ENCODE measurements at regions not wholly inside any gene's neighbourhood (a gene's known extent, or its start where the extent isn't known, plus 50 kb on each side); places are given as distances from the start of the nearest gene placed in this dataset.
"Not testable (repeated sequence)": the region's sequence is repeated elsewhere in the genome, so short reads cannot be mapped to it uniquely, and the experiment has no call there.

DNA sequence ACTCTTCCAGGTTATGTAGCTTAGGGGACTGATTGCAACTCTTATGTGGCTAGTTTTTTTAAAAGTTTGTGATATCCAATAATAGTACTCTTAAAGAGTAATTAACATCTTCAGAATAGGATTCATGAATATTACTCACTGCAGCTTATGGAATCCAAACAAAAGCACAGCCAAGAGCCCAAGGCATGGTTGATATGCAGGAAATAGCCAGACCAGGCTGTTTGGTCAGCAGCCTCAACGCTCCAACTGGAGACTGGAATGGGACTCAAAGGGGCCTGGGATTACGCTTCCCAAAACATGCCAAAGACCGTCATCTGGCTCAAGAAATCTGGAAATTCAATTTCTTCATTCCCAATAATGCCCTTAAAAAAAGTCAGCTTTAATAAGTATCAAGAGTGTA, 268.6 kb downstream of the SEC61B start:
- Histone ChIP-seq H3F3A (ENCODE audit: low read depth) (no peaks in the 10 kb centered on the region), H3K27me3 (ENCODE audit: insufficient read depth, low read length, poor library complexity, severe bottlenecking) (no peaks in the 10 kb centered on the region), H3K4me2 (ENCODE audit: low read depth, low read length, poor library complexity, severe bottlenecking) (no peak overlapping the region), H3K4me3 (ENCODE audit: low read length, poor library complexity, severe bottlenecking) (no peak overlapping the region), H3K36me3 (ENCODE audit: insufficient read depth, low read length) (no peaks in the 10 kb centered on the region), H3K9ac (ENCODE audit: low read depth, low read length, poor library complexity, severe bottlenecking) (no peak overlapping the region), H2AFZ (ENCODE audit: low read length) (no peak overlapping the region), H4K20me1 (ENCODE audit: insufficient read depth, low read length, poor library complexity, severe bottlenecking) (no peaks in the 10 kb centered on the region), H3K79me2 (ENCODE audit: insufficient read depth, low read length) (no peaks in the 10 kb centered on the region), H3K4me1 (ENCODE audit: insufficient read depth, low read length, poor library complexity, severe bottlenecking) (peaks cover 2% of the 10 kb centered on the region), H3K9me2 (replicated peaks; ENCODE audit: low read depth, low read length) (no peaks in the 10 kb centered on the region), H3K9me3 (ENCODE audit: insufficient read depth, low read depth, low read length) (no peaks in the 10 kb centered on the region)
- TF ChIP-seq, protein P1, sequence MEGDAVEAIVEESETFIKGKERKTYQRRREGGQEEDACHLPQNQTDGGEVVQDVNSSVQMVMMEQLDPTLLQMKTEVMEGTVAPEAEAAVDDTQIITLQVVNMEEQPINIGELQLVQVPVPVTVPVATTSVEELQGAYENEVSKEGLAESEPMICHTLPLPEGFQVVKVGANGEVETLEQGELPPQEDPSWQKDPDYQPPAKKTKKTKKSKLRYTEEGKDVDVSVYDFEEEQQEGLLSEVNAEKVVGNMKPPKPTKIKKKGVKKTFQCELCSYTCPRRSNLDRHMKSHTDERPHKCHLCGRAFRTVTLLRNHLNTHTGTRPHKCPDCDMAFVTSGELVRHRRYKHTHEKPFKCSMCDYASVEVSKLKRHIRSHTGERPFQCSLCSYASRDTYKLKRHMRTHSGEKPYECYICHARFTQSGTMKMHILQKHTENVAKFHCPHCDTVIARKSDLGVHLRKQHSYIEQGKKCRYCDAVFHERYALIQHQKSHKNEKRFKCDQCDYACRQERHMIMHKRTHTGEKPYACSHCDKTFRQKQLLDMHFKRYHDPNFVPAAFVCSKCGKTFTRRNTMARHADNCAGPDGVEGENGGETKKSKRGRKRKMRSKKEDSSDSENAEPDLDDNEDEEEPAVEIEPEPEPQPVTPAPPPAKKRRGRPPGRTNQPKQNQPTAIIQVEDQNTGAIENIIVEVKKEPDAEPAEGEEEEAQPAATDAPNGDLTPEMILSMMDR (conservative IDR thresholded peaks at IDR 0.05; ENCODE audit: low read length): no peak
- TF ChIP-seq EZH2phosphoT487 (IDR thresholded peaks at IDR 0.05; ENCODE audit: borderline replicate concordance): no peak

DNA sequence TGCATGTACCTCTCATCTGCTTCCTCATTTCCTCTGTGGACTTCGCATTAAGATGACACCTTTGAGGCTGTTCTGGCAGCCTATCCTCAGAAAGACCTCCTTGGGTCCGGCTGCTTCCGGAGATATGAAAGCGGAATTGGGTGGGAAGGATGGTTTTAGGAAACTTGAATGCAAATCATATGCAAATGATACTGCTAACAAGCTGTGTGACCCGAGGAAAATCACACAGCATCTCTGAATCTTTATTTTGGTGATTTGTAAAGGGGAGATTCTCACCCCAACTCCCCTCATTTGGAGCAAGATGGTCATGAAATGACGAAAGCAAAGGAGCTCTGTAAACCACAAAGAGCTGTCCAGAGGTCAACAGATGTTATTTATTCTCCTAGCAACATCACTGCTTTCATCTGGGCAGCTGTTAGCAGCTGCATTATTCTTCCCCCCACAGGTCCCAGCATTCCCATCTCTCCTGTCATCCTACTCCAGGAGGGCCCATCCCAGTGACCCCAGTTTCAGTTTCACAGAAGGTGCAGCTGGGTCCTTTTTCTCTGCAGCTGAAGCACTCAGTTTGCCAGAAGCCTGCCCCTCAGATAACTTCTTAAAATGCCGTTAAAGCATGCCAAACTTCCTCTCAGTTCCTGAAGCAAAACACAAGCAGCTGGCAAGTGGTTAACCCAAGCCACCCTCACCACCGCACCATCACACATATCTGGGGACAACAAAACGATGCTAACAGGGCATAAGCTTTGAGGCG, 269.5 kb downstream of the SEC61B start:
- no peaks in the 10 kb centered on the region for H4K20me1 ChIP-seq (ENCODE audit: insufficient read depth, low read length, poor library complexity, severe bottlenecking)
- peak overlapping the region; percentile 41 for H3K4me2 ChIP-seq (ENCODE audit: low read depth, low read length, poor library complexity, severe bottlenecking)
- no peaks in the 10 kb centered on the region for H3K9me3 ChIP-seq (ENCODE audit: insufficient read depth, low read depth, low read length)
- no peaks in the 10 kb centered on the region for H3K79me2 ChIP-seq (ENCODE audit: insufficient read depth, low read length)
- no peaks in the 10 kb centered on the region for H3F3A ChIP-seq (ENCODE audit: low read depth)
- no peak overlapping the region for H3K4me3 ChIP-seq (ENCODE audit: low read length, poor library complexity, severe bottlenecking)
- no peaks in the 10 kb centered on the region for H3K27me3 ChIP-seq (ENCODE audit: insufficient read depth, low read length, poor library complexity, severe bottlenecking)
- no peaks in the 10 kb centered on the region for H3K36me3 ChIP-seq (ENCODE audit: insufficient read depth, low read length)
- H3K9me2 ChIP-seq (replicated peaks; ENCODE audit: low read depth, low read length): no peaks in the 10 kb centered on the region
- H2AFZ ChIP-seq (ENCODE audit: low read length): no peak overlapping the region
- TF ChIP-seq, protein P1 (conservative IDR thresholded peaks at IDR 0.05; ENCODE audit: low read length): no peak
- no peak for TF ChIP-seq EZH2phosphoT487 (IDR thresholded peaks at IDR 0.05; ENCODE audit: borderline replicate concordance)
- peaks cover 2% of the 10 kb centered on the region for H3K4me1 ChIP-seq (ENCODE audit: insufficient read depth, low read length, poor library complexity, severe bottlenecking)
- H3K9ac ChIP-seq (ENCODE audit: low read depth, low read length, poor library complexity, severe bottlenecking): no peak overlapping the region

DNA sequence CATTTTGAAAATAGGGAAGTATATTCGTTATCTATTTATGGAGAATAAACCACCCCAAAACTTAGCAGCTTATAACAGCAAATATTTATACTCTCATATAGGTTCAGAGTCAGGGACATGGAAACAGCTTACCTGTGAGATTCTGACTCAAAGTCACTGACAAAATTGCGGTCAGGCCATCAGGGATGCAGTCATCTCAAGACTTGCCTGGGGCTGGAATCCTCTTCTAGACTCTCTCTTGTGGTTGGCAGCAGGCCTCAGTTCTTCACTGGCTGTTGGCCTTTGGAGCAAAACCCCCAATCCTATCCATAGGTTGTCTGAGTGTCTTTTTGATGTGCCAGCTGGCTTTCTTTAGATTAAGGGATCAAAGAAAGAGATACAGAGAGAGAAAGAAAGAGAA, 275.6 kb downstream of the SEC61B start:
- no peaks in the 10 kb centered on the region for H3K9me3 ChIP-seq (ENCODE audit: insufficient read depth, low read depth, low read length)
- H3K4me2 ChIP-seq (ENCODE audit: low read depth, low read length, poor library complexity, severe bottlenecking): no peak overlapping the region
- no peaks in the 10 kb centered on the region for H4K20me1 ChIP-seq (ENCODE audit: insufficient read depth, low read length, poor library complexity, severe bottlenecking)
- no peak overlapping the region for H2AFZ ChIP-seq (ENCODE audit: low read length)
- H3K79me2 ChIP-seq (ENCODE audit: insufficient read depth, low read length): no peaks in the 10 kb centered on the region
- H3K27me3 ChIP-seq (ENCODE audit: insufficient read depth, low read length, poor library complexity, severe bottlenecking): no peaks in the 10 kb centered on the region
- no peaks in the 10 kb centered on the region for H3K36me3 ChIP-seq (ENCODE audit: insufficient read depth, low read length)
- H3K9ac ChIP-seq (ENCODE audit: low read depth, low read length, poor library complexity, severe bottlenecking): no peak overlapping the region
- TF ChIP-seq, protein P1 (conservative IDR thresholded peaks at IDR 0.05; ENCODE audit: low read length): no peak
- H3K4me3 ChIP-seq (ENCODE audit: low read length, poor library complexity, severe bottlenecking): no peak overlapping the region
- H3K4me1 ChIP-seq (ENCODE audit: insufficient read depth, low read length, poor library complexity, severe bottlenecking): no peaks in the 10 kb centered on the region
- no peaks in the 10 kb centered on the region for H3F3A ChIP-seq (ENCODE audit: low read depth)
- no peaks in the 10 kb centered on the region for H3K9me2 ChIP-seq (replicated peaks; ENCODE audit: low read depth, low read length)

DNA sequence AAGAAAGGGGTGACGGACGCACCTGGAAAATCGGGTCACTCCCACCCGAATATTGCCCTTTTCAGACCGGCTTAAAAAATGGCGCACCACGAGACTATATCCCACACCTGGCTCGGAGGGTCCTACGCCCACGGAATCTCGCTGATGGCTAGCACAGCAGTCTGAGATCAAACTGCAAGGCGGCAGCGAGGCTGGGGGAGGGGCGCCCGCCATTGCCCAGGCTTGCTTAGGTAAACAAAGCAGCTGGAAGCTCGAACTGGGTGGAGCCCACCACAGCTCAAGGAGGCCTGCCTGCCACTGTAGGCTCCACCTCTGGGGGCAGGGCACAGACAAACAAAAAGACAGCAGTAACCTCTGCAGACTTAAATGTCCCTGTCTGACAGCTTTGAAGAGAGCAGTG, 276.9 kb downstream of the SEC61B start:
- not testable (repeated sequence) for H3K9ac ChIP-seq (ENCODE audit: low read depth, low read length, poor library complexity, severe bottlenecking); H3K4me3 ChIP-seq (ENCODE audit: low read length, poor library complexity, severe bottlenecking); H2AFZ ChIP-seq (ENCODE audit: low read length); H3K4me2 ChIP-seq (ENCODE audit: low read depth, low read length, poor library complexity, severe bottlenecking); H4K20me1 ChIP-seq (ENCODE audit: insufficient read depth, low read length, poor library complexity, severe bottlenecking); H3K79me2 ChIP-seq (ENCODE audit: insufficient read depth, low read length); H3K27me3 ChIP-seq (ENCODE audit: insufficient read depth, low read length, poor library complexity, severe bottlenecking); H3K9me2 ChIP-seq (replicated peaks; ENCODE audit: low read depth, low read length); H3K4me1 ChIP-seq (ENCODE audit: insufficient read depth, low read length, poor library complexity, severe bottlenecking); H3F3A ChIP-seq (ENCODE audit: low read depth); H3K9me3 ChIP-seq (ENCODE audit: insufficient read depth, low read depth, low read length); H3K36me3 ChIP-seq (ENCODE audit: insufficient read depth, low read length)
